A549 (cell line): ENCODE measurements at regions not wholly inside any gene's neighbourhood (a gene's known extent, or its start where the extent isn't known, plus 50 kb on each side); places are given as distances from the start of the nearest gene placed in this dataset.

ENCODE experiments used
- CEBPB ChIP-seq, 2 experiments: fragments of >200 bp in 1 of 2; sonication (Bioruptor Twin) in 1 of 2; formaldehyde crosslinking in 1 of 2; IDR thresholded peaks; 2 replicates each; pipeline ENCODE4 v1.6.1; 2012 to 2016
- CHD4 ChIP-seq: fragments of 200-600 bp; sonication (generic); IDR thresholded peaks from 2 replicates; pipeline ENCODE4 v1.6.1; 2016; ENCODE audit warnings: antibody characterized with exemption, mild to moderate bottlenecking, borderline replicate concordance
- CTCF ChIP-seq: fragments of >200 bp; sonication (Bioruptor Twin); formaldehyde crosslinking; IDR thresholded peaks from 3 replicates; pipeline ENCODE4 v1.5.1; 2016
- ESRRA ChIP-seq: fragments of 150-350 bp; IDR thresholded peaks from 2 replicates; pipeline ENCODE4 v1.6.1; 2014; ENCODE audit warnings: mild to moderate bottlenecking, low read length, borderline replicate concordance
- HMGXB4 ChIP-seq: fragments of 250-450 bp; sonication (Bioruptor Pico); IDR thresholded peaks from 2 replicates; pipeline ENCODE4 v1.5.0; 2021; ENCODE audit warnings: mild to moderate bottlenecking, moderate library complexity, borderline replicate concordance
- JUN ChIP-seq, 2 experiments: fragments of >200 bp; sonication (Bioruptor Twin); formaldehyde crosslinking; IDR thresholded peaks; 2 replicates in 1 of 2; 3 replicates in 1 of 2; pipeline ENCODE4 v1.6.1; 2016 to 2017
- POLR2A ChIP-seq: IDR thresholded peaks from 2 replicates; pipeline ENCODE4 v1.6.1; 2012; ENCODE audit warnings: mild to moderate bottlenecking, low read length
- RAD21 ChIP-seq, 2 experiments: fragments of >200 bp in 1 of 2; sonication (Bioruptor Twin) in 1 of 2; formaldehyde crosslinking in 1 of 2; IDR thresholded peaks in 1 of 2; conservative IDR thresholded peaks in 1 of 2; 2 replicates in 1 of 2; 3 replicates in 1 of 2; pipeline ENCODE4 v1.6.1; 2012 to 2018; ENCODE audit warnings: inconsistent platforms in 1 of 2
- TF ChIP-seq, protein P1 (sequence below): fragments of 450-650 bp; IDR thresholded peaks from 2 replicates; pipeline ENCODE4 v1.6.1; 2014; ENCODE audit warnings: antibody characterized with exemption
- TF ChIP-seq, protein P2 (sequence below): fragments of 150-350 bp; IDR thresholded peaks from 2 replicates; pipeline ENCODE4 v1.6.1; 2014; ENCODE audit warnings: low read depth, mild to moderate bottlenecking, low read length

- TF ChIP-seq CTCF: no peak
- no peak for TF ChIP-seq POLR2A
- TF ChIP-seq, protein P1, sequence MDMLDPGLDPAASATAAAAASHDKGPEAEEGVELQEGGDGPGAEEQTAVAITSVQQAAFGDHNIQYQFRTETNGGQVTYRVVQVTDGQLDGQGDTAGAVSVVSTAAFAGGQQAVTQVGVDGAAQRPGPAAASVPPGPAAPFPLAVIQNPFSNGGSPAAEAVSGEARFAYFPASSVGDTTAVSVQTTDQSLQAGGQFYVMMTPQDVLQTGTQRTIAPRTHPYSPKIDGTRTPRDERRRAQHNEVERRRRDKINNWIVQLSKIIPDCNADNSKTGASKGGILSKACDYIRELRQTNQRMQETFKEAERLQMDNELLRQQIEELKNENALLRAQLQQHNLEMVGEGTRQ: no peak
- TF ChIP-seq CEBPB (IDR thresholded peaks at IDR 0.05): no peak
- no peak for TF ChIP-seq ESRRA
- TF ChIP-seq HMGXB4: no peak
- no peak for TF ChIP-seq RAD21 (conservative IDR thresholded peaks at IDR 0.05 in 1 of 2, IDR thresholded peaks at IDR 0.05 in 1 of 2)
- TF ChIP-seq JUN (IDR thresholded peaks at IDR 0.05): no peak
- TF ChIP-seq, protein P2, sequence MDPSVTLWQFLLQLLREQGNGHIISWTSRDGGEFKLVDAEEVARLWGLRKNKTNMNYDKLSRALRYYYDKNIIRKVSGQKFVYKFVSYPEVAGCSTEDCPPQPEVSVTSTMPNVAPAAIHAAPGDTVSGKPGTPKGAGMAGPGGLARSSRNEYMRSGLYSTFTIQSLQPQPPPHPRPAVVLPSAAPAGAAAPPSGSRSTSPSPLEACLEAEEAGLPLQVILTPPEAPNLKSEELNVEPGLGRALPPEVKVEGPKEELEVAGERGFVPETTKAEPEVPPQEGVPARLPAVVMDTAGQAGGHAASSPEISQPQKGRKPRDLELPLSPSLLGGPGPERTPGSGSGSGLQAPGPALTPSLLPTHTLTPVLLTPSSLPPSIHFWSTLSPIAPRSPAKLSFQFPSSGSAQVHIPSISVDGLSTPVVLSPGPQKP: no peak
- TF ChIP-seq CHD4: no peak
These were observed 374.1 kb downstream of the FBXW7 start for GRCh38 chr4:152161676-152162330.
